ENCODE measurements at regions not wholly inside any gene's neighbourhood (a gene's known extent, or its start where the extent isn't known, plus 50 kb on each side); places are given as distances from the start of the nearest gene placed in this dataset.
A peak's percentile ranks its signal among the peaks of the same experiment; 100 is the strongest.

DNA sequence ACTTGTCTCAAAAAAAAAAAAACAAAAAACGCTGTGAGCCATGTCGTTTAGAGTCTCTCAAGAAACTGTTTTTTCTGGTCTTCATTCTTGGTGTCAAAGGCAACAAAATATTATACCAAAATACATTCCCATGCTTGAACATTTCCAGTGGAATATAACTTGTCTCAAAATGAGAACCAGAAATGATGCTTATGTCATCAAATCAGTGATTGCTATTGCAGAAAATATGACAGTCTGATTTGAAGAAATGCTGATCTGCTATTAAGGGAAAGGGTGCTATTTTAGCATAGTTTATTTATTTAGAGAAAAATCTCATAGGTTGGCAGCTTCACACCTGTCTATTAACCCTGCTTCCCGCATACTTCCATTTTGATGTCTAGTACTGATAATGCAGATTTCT is 82.4 kb upstream of the ACSL3 start:
- H2AK9ac ChIP-seq (replicated peaks; ENCODE audit: low read depth, low read length, poor library complexity), result no peak overlapping the region
- no peak overlapping the region for H3K4me3 ChIP-seq (ENCODE audit: insufficient read depth, low read depth, low read length)
- H2AK5ac ChIP-seq (ENCODE audit: low read depth, low read length), result no peak overlapping the region
- no TSS peak for BruUV-seq (replicated peaks)
- H3K79me1 ChIP-seq (ENCODE audit: low read depth in 1 of 2, low read length in 2 of 2), result no peaks in the 10 kb centered on the region
- no peak overlapping the region for H3K4me2 ChIP-seq (ENCODE audit: low read depth, low read length)
- no peak overlapping the region for H4K8ac ChIP-seq (ENCODE audit: low read depth in 2 of 2, low read length in 2 of 2)
- no peak overlapping the region for H4K91ac ChIP-seq (ENCODE audit: insufficient read depth, low read depth, low read length)
- no peak overlapping the region for H2BK5ac ChIP-seq (ENCODE audit: low read depth, low read length, poor library complexity, severe bottlenecking)
- H3K23ac ChIP-seq (ENCODE audit: low read depth, low read length), result no peak overlapping the region
- intact Hi-C loops (cut with micrococcal nuclease) (no loop called here), dilution Hi-C loops (cut with HindIII; ENCODE audit: low sequenced_read_pairs, unreplicated experiment) (no loop called here), in situ Hi-C loops (cut with MboI; ENCODE audit: low sequenced_read_pairs) (no loop called here)
- no peaks in the 10 kb centered on the region for H3K36me3 ChIP-seq (ENCODE audit: control insufficient read depth, insufficient read depth, low read length)
- H3K14ac ChIP-seq (replicated peaks; ENCODE audit: low read depth, low read length), result no peak overlapping the region
- TF ChIP-seq MAFK (IDR thresholded peaks at IDR 0.05; ENCODE audit: low read depth, low read length), result peak; percentile 47
- TF ChIP-seq, protein P1, sequence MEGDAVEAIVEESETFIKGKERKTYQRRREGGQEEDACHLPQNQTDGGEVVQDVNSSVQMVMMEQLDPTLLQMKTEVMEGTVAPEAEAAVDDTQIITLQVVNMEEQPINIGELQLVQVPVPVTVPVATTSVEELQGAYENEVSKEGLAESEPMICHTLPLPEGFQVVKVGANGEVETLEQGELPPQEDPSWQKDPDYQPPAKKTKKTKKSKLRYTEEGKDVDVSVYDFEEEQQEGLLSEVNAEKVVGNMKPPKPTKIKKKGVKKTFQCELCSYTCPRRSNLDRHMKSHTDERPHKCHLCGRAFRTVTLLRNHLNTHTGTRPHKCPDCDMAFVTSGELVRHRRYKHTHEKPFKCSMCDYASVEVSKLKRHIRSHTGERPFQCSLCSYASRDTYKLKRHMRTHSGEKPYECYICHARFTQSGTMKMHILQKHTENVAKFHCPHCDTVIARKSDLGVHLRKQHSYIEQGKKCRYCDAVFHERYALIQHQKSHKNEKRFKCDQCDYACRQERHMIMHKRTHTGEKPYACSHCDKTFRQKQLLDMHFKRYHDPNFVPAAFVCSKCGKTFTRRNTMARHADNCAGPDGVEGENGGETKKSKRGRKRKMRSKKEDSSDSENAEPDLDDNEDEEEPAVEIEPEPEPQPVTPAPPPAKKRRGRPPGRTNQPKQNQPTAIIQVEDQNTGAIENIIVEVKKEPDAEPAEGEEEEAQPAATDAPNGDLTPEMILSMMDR (conservative IDR thresholded peaks at IDR 0.05; ENCODE audit: low read depth, low read length), result no peak
- CTCF ChIA-PET, result no interaction called here
- H3K9me3 ChIP-seq (ENCODE audit: control insufficient read depth, insufficient read depth, low read length), result no peaks in the 10 kb centered on the region
- no peaks in the 10 kb centered on the region for H4K20me1 ChIP-seq (ENCODE audit: insufficient read depth, low read length)
- no peak overlapping the region for H2BK120ac ChIP-seq (ENCODE audit: low read depth, low read length)
- H3K27me3 ChIP-seq (ENCODE audit: control insufficient read depth, insufficient read depth, low read length), result peaks cover 2% of the 10 kb centered on the region; the same call in 1 of the 2 replicates
- no peak for DNase-seq
- no peak overlapping the region for H3K56ac ChIP-seq (ENCODE audit: extremely low read depth, insufficient read depth, low read length)
- no peak overlapping the region for H3K4ac ChIP-seq (ENCODE audit: low read depth, low read length)
- H2BK20ac ChIP-seq (ENCODE audit: low read depth, low read length), result no peak overlapping the region
- ATAC-seq (ENCODE audit: low read depth), result no peak
- no CpG with 5 or more reads among the region's 3 CpGs for WGBS, 2 experiments (ENCODE audit: extremely low coverage in 2 of 2, insufficient read length in 1 of 2)
- H2AFZ ChIP-seq (replicated peaks; ENCODE audit: low read length, poor library complexity), result no peak overlapping the region
- no peaks in the 10 kb centered on the region for H3K4me1 ChIP-seq (ENCODE audit: control insufficient read depth, insufficient read depth, low read length)
- H2BK15ac ChIP-seq (ENCODE audit: low read depth, low read length), result no peak overlapping the region
- no peak overlapping the region for H3K27ac ChIP-seq (ENCODE audit: insufficient read depth, low read length)
- POLR2A ChIA-PET (ENCODE audit: unreplicated experiment), result no interaction called here
- H3K9ac ChIP-seq (ENCODE audit: low read depth, low read length), result no peak overlapping the region
- H4K5ac ChIP-seq (ENCODE audit: low read depth, low read length), result no peak overlapping the region
- no peaks in the 10 kb centered on the region for H3K9me1 ChIP-seq (ENCODE audit: insufficient read depth, low read length)
- no peak overlapping the region for H3K18ac ChIP-seq (ENCODE audit: low read depth, low read length)

Data from IMR-90 (cell line).